Mesendoderm (in vitro differentiated cells): ENCODE measurements at regions not wholly inside any gene's neighbourhood (a gene's known extent, or its start where the extent isn't known, plus 50 kb on each side); places are given as distances from the start of the nearest gene placed in this dataset.
"Not testable (repeated sequence)": the region's sequence is repeated elsewhere in the genome, so short reads cannot be mapped to it uniquely, and the experiment has no call there.

Experiments used
- DNase-seq: peaks from one replicate; pipeline ENCODE4 v3.0.0; 2013
- H2AK5ac ChIP-seq: 2 replicates; pipeline ENCODE4 v1.6.1; 2013; ENCODE audit warnings: low read length, inconsistent platforms
- H2BK120ac ChIP-seq: 2 replicates; pipeline ENCODE4 v1.6.1; 2013; ENCODE audit warnings: low read depth, mild to moderate bottlenecking, low read length, moderate library complexity, mixed read lengths
- H2BK15ac ChIP-seq: replicated peaks from 2 replicates; pipeline ENCODE4 v1.6.1; 2013; ENCODE audit warnings: low read depth, mild to moderate bottlenecking, moderate library complexity
- H2BK5ac ChIP-seq: 2 replicates; pipeline ENCODE4 v1.6.1; 2013; ENCODE audit warnings: low read length, inconsistent platforms
- H3K18ac ChIP-seq: 2 replicates; pipeline ENCODE4 v1.6.1; 2013; ENCODE audit warnings: mild to moderate bottlenecking, low read length, mixed read lengths
- H3K23ac ChIP-seq: one replicate; pipeline ENCODE4 v1.6.1; 2013; ENCODE audit warnings: low read length
- H3K27ac ChIP-seq: 2 replicates; pipeline ENCODE4 v1.5.1; 2013; ENCODE audit warnings: low read depth, mild to moderate bottlenecking, inconsistent platforms, low read length, moderate library complexity
- H3K27me3 ChIP-seq: 2 replicates; pipeline ENCODE4 v1.6.1; 2013; ENCODE audit warnings: low read length, control low read depth, mild to moderate bottlenecking, inconsistent platforms; ENCODE audit not compliant: insufficient read depth, poor library complexity
- H3K36me3 ChIP-seq: 2 replicates; pipeline ENCODE4 v1.6.1; 2013; ENCODE audit warnings: low read length, inconsistent platforms; ENCODE audit not compliant: control insufficient read depth, insufficient read depth
- H3K4ac ChIP-seq: one replicate; pipeline ENCODE4 v1.6.1; 2013; ENCODE audit warnings: low read depth, mild to moderate bottlenecking, low read length, moderate library complexity
- H3K4me1 ChIP-seq: 2 replicates; pipeline ENCODE4 v1.6.1; 2013; ENCODE audit warnings: low read depth, low read length, inconsistent platforms; ENCODE audit not compliant: control insufficient read depth
- H3K4me2 ChIP-seq: 2 replicates; pipeline ENCODE4 v1.6.1; 2013; ENCODE audit warnings: low read length
- H3K4me3 ChIP-seq: 2 replicates; pipeline ENCODE4 v1.5.1; 2013; ENCODE audit warnings: mild to moderate bottlenecking, low read length
- H3K56ac ChIP-seq: one replicate; pipeline ENCODE4 v1.6.1; 2013; ENCODE audit warnings: low read length
- H3K79me1 ChIP-seq: 2 replicates; pipeline ENCODE4 v1.6.1; 2013; ENCODE audit warnings: low read length, inconsistent platforms
- H3K79me2 ChIP-seq: 2 replicates; pipeline ENCODE4 v1.6.1; 2013; ENCODE audit warnings: mild to moderate bottlenecking, low read length; ENCODE audit not compliant: control insufficient read depth, insufficient read depth
- H3K9ac ChIP-seq: 2 replicates; pipeline ENCODE4 v1.6.1; 2013; ENCODE audit warnings: low read length, inconsistent platforms
- H4K5ac ChIP-seq: one replicate; pipeline ENCODE4 v1.6.1; 2013; ENCODE audit warnings: low read length
- H4K8ac ChIP-seq: one replicate; pipeline ENCODE4 v1.6.1; 2013; ENCODE audit warnings: low read depth, mild to moderate bottlenecking, control low read depth, low read length, moderate library complexity
- WGBS: extraction: QIAGEN DNeasy Blood & Tissue Kit; methylation state at CpG from one replicate; pipeline ENCODE4 v1.1.7; 2013; ENCODE audit warnings: low lambda C conversion rate, missing lambda C conversion rate; ENCODE audit not compliant: insufficient coverage; ENCODE audit errors: extremely low coverage; 5-methylcytosine and 5-hydroxymethylcytosine counted together

DNA sequence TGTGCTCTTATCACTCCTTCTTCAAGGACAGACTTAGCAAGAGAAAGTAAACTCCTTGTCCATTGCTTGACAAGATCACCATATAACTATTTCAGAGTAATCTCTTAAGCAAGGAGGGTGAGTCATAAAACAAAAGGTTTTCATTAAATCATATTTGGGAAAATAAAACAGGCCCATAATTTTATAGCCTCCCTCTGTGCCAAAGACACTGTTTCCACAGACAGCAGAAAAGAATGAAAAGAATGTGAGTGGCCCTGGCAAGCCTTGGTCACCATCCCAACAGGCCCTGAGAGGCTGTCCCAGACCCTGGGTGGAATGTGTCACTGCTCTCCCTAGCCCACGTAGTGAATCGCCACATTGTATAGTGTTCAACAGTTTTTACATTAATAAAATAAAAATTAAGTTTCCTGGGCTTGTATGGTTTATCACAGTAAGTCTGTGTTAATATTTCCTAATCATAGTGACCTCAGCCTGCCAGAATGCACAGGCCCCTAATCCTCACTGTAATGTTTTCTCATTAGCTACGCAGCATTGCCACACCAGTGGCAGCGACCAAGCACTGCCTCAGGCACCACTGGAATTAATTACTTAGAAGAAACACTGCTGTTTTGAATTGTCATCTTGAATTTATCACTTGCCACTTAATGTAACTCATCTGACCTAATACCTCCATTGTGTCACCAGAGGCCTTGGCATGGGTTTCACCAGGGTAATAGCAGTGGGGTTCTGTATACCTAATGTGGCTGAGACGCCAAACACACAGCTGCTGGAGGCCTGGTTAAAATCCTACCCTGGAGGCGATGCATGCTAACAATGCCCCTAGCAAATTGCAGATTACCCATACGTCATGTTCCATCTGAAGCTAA is 401.9 kb downstream of the LNPK start:
- no peak overlapping the region for H4K8ac ChIP-seq
- no peak overlapping the region for H3K4me2 ChIP-seq
- whole genome bisulfite sequencing = no CpG with 5 or more reads among the region's 7 CpGs
- no peaks in the 10 kb centered on the region for H3K4me1 ChIP-seq
- no peaks in the 10 kb centered on the region for H3K79me2 ChIP-seq
- no peak overlapping the region for H3K18ac ChIP-seq
- H3K4ac ChIP-seq = no peak overlapping the region
- no peaks in the 10 kb centered on the region for H3K79me1 ChIP-seq
- no peak overlapping the region for H4K5ac ChIP-seq
- H2AK5ac ChIP-seq = no peak overlapping the region
- DNase-seq = peak; percentile 37
- no peak overlapping the region for H2BK5ac ChIP-seq
- H3K9ac ChIP-seq = no peak overlapping the region
- H2BK15ac ChIP-seq = no peak overlapping the region
- H2BK120ac ChIP-seq = no peak overlapping the region
- no peak overlapping the region for H3K23ac ChIP-seq
- no peak overlapping the region for H3K56ac ChIP-seq
- no peaks in the 10 kb centered on the region for H3K36me3 ChIP-seq
- H3K27ac ChIP-seq = no peak overlapping the region
- H3K4me3 ChIP-seq = no peak overlapping the region
- no peaks in the 10 kb centered on the region for H3K27me3 ChIP-seq

DNA sequence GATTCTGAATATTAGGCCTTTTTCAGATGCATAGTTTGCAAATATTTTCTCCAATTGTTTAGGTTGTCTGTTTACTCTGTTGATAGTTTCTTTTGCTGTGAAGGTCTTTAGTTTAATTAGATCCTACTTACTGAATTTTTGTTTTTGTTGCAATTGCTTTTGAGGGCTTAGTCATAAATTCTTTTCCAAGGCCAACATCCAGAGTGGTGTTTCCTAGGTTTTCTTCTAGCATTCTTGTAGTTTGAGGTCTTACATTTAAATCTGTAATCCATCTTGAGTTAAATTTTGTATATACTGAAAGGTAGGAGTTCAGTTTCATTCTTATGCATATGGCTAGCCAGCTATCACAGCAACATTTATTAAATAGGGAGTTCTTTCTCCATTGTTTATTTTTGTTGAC is 404.8 kb downstream of the LNPK start:
- no peaks in the 10 kb centered on the region for H3K27me3 ChIP-seq
- H3K4me3 ChIP-seq = no peak overlapping the region
- no peak overlapping the region for H2AK5ac ChIP-seq
- H2BK5ac ChIP-seq = no peak overlapping the region
- no peak overlapping the region for H3K4ac ChIP-seq
- no peaks in the 10 kb centered on the region for H3K4me1 ChIP-seq
- no peak overlapping the region for H3K56ac ChIP-seq
- no peak overlapping the region for H4K8ac ChIP-seq
- H3K23ac ChIP-seq = no peak overlapping the region
- H3K79me1 ChIP-seq = no peaks in the 10 kb centered on the region
- H3K18ac ChIP-seq = no peak overlapping the region
- H2BK120ac ChIP-seq = no peak overlapping the region
- no peak overlapping the region for H2BK15ac ChIP-seq
- H4K5ac ChIP-seq = no peak overlapping the region
- no peak for DNase-seq
- no peak overlapping the region for H3K4me2 ChIP-seq
- no peak overlapping the region for H3K27ac ChIP-seq
- no peaks in the 10 kb centered on the region for H3K79me2 ChIP-seq
- no peaks in the 10 kb centered on the region for H3K36me3 ChIP-seq
- no peak overlapping the region for H3K9ac ChIP-seq

DNA sequence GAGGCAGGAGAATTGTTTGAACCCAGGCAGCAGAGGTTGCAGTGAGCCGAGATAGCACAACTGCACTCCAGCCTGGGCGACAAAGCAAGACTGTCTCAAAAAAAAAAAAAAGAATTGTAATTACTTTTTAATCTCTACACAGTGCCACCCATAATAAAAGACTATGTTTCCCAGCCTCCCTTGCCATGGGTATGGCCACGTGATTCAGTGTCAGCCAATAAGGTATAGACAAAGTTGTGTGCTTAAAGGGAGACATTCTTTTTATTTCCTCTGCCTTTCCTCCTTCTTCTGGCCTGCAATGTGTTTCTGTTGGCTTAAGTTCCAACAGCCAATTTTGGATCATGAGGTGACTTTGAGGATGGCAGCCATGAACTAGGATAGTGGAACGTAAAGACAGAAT is 406.9 kb downstream of the LNPK start:
- Histone ChIP-seq H3K4me3 (no peak overlapping the region), H2BK120ac (no peak overlapping the region), H4K8ac (no peak overlapping the region), H3K36me3 (no peaks in the 10 kb centered on the region), H3K4me1 (no peaks in the 10 kb centered on the region), H2BK15ac (no peak overlapping the region), H3K9ac (no peak overlapping the region), H3K4ac (no peak overlapping the region), H3K18ac (no peak overlapping the region), H3K27me3 (no peaks in the 10 kb centered on the region), H3K4me2 (no peak overlapping the region), H4K5ac (no peak overlapping the region), H3K79me2 (no peaks in the 10 kb centered on the region), H3K56ac (peak overlapping the region; percentile 10), H2AK5ac (no peak overlapping the region), H3K27ac (no peak overlapping the region), H2BK5ac (no peak overlapping the region), H3K79me1 (no peaks in the 10 kb centered on the region), H3K23ac (no peak overlapping the region)
- DNase-seq = no peak
- no CpG with 5 or more reads among the region's 4 CpGs for WGBS

DNA sequence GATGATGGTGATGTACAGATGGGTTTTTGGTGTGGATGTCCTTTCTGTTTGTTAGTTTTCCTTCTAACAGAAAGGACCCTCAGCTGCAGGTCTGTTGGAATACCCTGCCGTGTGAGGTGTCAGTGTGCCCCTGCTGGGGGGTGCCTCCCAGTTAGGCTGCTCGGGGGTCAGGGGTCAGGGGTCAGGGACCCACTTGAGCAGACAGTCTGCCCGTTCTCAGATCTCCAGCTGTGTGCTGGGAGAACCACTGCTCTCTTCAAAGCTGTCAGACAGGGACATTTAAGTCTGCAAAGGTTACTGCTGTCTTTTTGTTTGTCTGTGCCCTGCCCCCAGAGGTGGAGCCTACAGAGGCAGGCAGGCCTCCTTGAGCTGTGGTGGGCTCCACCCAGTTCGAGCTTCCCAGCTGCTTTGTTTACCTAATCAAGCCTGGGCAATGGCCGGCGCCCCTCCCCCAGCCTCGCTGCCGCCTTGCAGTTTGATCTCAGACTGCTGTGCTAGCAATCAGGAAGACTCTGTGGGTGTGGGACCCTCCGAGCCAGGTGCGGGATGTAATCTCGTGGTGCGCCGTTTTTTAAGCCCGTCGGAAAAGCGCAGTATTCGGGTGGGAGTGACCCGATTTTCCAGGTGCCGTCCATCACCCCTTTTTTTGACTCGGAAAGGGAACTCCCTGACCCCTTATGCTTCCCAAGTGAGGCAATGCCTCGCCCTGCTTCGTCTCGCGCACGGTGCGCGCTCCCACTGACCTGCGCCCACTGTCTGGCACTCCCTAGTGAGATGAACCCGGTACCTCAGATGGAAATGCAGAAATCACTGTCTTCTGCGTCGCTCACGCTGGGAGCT is 408.2 kb downstream of the LNPK start:
- H3K18ac ChIP-seq, H2BK15ac ChIP-seq, H3K23ac ChIP-seq, DNase-seq, H3K27me3 ChIP-seq, H3K4me1 ChIP-seq, H3K27ac ChIP-seq, H2BK120ac ChIP-seq, H3K9ac ChIP-seq, H4K8ac ChIP-seq, H3K4ac ChIP-seq, H3K79me2 ChIP-seq, H3K56ac ChIP-seq, H4K5ac ChIP-seq, H3K4me3 ChIP-seq, H3K4me2 ChIP-seq, H2AK5ac ChIP-seq, H3K36me3 ChIP-seq, H2BK5ac ChIP-seq, H3K79me1 ChIP-seq: not testable (repeated sequence)
- WGBS = no CpG with 5 or more reads among the region's 32 CpGs

DNA sequence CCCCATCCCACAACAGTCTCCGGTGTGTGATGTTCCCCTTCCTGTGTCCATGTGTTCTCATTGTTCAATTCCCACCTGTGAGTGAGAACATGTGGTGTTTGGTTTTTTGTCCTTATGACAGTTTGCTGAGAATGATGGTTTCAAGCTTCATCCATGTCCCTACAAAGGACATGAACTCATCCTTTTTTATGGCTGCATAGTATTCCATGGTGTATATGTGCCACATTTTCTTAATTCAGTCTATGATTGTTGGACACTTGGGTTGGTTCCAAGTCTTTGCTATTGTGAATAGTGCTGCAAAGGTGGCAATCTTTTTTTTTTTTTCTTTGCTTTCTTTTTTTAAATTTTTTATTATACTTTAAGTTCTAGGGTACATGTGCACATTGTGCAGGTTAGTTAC is 406.7 kb upstream of the ATP5MC3 start:
- H3K4me2 ChIP-seq, H3K9ac ChIP-seq, H3K27ac ChIP-seq, H4K5ac ChIP-seq, H3K23ac ChIP-seq, H3K79me2 ChIP-seq, H3K56ac ChIP-seq, H4K8ac ChIP-seq, H3K4me3 ChIP-seq, H2BK15ac ChIP-seq, H2AK5ac ChIP-seq, H2BK120ac ChIP-seq, H3K4me1 ChIP-seq, H3K36me3 ChIP-seq, H3K4ac ChIP-seq, H3K27me3 ChIP-seq, DNase-seq, H3K18ac ChIP-seq, H2BK5ac ChIP-seq, H3K79me1 ChIP-seq: not testable (repeated sequence)
- no CpG with 5 or more reads among the region's 1 CpG for WGBS
